PC-3 (cell line): ENCODE measurements at regions not wholly inside any gene's neighbourhood (a gene's known extent, or its start where the extent isn't known, plus 50 kb on each side); places are given as distances from the start of the nearest gene placed in this dataset.

Experiments
- EZH2 ChIP-seq: fragments of 300-600 bp; sonication (generic); IDR thresholded peaks from one replicate; pipeline ENCODE4 v1.6.1; 2017; ENCODE audit warnings: antibody characterized with exemption, mild to moderate bottlenecking, low read length; ENCODE audit not compliant: unreplicated experiment
- EZH2phosphoT487 ChIP-seq: fragments of 300-600 bp; sonication (generic); IDR thresholded peaks from 2 replicates; pipeline ENCODE4 v1.6.1; 2018; ENCODE audit warnings: mild to moderate bottlenecking, antibody characterized with exemption, low read length, borderline replicate concordance
- TF ChIP-seq, protein P1 (sequence below): fragments of 300-600 bp; sonication (generic); conservative IDR thresholded peaks from 2 replicates; pipeline ENCODE4 v1.5.1; 2017; ENCODE audit warnings: antibody characterized with exemption, low read depth, mild to moderate bottlenecking, low read length

DNA sequence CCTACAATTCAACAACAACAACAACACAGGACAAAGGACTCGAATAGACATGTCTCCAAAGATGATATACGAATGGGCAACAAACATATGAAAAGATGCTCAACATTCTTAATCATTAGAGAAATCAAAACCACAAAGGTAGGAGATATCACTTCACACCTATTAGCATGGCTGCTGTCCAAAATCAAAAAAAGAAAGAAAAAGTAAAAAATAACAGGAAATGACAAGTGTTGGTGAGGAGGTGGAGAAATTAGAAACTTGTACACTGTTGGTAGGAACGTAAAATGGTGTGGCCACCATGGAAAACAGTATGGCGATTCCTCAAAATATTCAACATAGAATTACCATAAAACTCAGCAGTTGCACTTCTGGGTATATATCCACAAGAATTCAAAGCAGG is 312.3 kb upstream of the STT3B start:
- TF ChIP-seq, protein P1, sequence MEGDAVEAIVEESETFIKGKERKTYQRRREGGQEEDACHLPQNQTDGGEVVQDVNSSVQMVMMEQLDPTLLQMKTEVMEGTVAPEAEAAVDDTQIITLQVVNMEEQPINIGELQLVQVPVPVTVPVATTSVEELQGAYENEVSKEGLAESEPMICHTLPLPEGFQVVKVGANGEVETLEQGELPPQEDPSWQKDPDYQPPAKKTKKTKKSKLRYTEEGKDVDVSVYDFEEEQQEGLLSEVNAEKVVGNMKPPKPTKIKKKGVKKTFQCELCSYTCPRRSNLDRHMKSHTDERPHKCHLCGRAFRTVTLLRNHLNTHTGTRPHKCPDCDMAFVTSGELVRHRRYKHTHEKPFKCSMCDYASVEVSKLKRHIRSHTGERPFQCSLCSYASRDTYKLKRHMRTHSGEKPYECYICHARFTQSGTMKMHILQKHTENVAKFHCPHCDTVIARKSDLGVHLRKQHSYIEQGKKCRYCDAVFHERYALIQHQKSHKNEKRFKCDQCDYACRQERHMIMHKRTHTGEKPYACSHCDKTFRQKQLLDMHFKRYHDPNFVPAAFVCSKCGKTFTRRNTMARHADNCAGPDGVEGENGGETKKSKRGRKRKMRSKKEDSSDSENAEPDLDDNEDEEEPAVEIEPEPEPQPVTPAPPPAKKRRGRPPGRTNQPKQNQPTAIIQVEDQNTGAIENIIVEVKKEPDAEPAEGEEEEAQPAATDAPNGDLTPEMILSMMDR = no peak
- TF ChIP-seq EZH2phosphoT487 (no peak), EZH2 (no peak)
